ENCODE measurements at regions not wholly inside any gene's neighbourhood (a gene's known extent, or its start where the extent isn't known, plus 50 kb on each side); places are given as distances from the start of the nearest gene placed in this dataset.

DNA sequence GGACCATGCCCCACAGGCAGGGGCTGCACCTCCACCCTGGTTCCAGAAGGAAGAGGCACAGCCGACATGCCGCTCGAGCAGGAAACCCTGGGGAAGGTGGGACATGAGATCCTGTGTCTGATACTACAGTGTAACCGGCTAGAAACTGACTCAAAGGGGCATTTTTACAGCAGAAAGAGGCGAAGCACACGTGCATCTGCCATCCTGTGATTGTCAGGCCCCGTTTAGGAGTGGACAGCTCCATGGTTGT, 62.7 kb downstream of the SIK1 start:
- intact Hi-C loops (cut with micrococcal nuclease), result no loop called here

DNA sequence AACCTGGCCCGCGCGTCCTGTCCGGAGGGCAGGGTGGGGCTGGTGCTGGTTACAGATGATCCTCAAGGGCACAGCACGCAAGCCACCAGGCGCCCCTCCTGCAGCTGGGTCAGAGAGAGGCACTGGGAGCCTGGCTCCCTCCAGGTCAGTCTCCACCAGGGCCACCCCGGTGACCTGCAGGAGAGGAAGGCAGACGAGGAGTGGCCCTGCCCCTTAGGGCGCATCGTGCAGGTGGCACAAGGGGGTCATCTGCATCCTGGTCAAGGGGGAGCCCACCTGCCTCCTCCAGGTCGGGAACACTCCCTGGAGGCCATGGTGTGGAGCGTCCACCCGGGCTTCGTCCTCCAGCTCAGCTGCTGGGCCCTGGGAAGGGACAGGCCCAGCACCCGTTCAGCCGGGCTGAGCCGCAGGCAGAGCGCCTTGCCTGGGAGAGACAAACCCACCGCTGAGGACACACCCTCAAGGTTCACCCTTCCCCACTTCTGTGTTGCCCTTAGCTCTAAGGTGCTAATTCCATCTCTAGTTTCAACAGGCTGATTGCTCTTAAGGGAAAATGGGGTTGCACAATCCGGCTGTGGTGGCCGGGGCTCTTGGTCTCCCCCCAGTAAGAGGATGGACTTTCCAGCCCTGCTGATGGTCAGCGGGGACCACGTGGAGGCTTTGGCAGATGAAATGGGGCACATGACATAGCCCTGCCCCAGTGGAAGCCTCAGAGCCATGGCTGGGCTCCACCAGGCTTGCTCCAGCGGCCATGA, 63.2 kb downstream of the SIK1 start:
- intact Hi-C loops (cut with micrococcal nuclease), result no loop called here

DNA sequence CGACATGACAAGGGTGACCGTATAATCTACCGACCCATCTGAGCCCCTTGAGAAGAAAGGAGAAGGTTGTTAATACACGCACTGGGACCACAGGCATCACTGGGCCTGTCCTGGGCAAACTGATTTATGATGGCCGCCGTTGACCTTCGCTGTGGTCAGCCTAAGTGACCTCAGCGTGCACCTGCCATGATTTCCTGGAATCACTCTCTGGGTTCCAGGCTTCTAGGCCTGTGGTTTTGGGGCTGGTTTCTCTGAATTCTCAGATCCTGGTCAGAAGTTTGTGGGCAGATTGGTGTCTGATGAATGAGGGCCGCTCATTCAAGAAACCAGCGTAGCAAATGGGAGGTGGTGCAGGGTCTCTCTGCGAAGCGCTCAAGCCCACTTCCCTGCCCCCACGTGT, 64.0 kb downstream of the SIK1 start:
- intact Hi-C loops (cut with micrococcal nuclease), result loop anchor here (1.0 kb wide), 1 partner anchor 283 kb away; no protein-coding TSS in a partner anchor

DNA sequence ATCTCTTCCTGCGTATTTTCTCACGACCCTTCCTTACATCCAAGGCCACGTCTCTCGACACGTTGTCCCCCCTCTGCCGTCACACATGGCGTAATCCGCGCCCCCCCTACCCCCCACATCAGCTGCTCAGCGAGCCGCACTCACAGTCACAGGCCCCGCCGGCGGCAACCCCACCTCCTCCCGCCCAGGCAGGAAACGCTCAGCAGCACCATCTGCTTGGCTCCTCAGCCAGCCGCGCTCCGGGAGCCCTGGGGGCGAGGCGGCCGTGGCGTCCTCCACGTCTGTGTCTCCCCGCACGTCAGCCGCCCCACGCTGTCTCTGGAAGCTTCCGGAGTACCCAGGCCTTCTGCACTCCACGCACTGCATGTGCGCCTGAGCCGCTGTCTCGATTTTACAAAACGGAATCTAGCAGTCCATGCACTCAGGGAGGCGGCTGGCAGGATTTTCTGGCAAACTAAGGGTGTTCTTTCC, 64.6 kb downstream of the SIK1 start:
- intact Hi-C loops (cut with micrococcal nuclease), result loop anchor here (1.0 kb wide), 1 partner anchor 284 kb away; no protein-coding TSS in a partner anchor

DNA sequence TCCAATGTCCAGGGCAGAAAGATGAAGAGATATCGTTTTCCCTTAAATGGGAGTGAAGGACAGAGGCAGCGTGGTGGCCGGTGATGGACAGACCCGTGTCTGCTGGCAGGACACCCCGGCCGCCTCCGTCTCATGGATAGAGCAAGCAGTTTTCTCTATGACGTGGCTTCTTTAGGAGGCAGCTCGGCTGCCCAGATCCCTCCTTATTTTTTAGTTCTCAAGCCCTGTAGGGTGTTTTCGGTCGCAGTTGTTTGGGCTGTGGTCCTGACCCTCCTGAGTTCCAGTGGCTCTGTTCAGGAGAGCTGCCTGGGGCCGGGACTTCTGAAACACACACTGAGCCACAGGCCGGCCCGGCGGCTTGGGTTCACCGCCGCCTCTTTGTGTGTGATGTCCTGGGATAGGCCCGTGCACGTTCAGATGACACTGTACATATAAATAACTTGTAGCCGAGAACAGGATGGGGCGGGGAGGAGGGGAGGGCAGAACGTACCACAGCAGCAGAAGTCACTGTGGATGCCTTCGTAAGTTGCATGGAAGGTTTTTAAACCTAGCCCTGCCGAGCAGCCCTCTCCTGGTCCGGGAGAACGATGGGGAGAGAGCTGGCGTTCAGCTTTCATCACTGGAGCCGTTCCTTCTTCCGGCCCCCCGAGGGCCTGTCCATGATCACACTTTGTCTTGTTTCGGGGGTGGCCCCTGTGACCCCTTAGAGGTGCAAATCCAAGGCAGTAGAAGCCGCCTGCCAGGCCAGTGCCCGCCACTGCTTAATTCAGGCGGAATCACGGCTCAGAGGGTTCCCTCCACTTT, 65.2 kb downstream of the SIK1 start:
- intact Hi-C loops (cut with micrococcal nuclease), result loop anchor here (1.0 kb wide), 1 partner anchor 285 kb away; no protein-coding TSS in a partner anchor

DNA sequence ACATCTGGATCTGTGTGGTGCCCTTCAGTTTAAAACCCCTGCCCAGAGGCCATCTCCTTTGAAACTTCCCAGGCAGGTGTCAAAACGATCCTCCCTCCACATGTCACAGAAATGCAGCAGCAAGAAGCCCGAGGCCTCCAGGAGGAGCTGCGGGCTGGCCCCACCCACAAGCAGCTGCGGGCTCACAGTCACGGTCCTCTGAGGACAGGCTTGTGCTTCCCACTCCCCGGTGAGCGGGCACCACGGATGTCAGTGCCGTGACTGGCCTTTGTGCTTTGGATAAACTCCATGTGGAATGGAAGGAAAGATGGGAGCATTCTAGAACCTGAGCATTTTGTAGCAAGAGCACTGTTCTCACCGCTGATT, 65.8 kb downstream of the SIK1 start:
- intact Hi-C loops (cut with micrococcal nuclease), result no loop called here

DNA sequence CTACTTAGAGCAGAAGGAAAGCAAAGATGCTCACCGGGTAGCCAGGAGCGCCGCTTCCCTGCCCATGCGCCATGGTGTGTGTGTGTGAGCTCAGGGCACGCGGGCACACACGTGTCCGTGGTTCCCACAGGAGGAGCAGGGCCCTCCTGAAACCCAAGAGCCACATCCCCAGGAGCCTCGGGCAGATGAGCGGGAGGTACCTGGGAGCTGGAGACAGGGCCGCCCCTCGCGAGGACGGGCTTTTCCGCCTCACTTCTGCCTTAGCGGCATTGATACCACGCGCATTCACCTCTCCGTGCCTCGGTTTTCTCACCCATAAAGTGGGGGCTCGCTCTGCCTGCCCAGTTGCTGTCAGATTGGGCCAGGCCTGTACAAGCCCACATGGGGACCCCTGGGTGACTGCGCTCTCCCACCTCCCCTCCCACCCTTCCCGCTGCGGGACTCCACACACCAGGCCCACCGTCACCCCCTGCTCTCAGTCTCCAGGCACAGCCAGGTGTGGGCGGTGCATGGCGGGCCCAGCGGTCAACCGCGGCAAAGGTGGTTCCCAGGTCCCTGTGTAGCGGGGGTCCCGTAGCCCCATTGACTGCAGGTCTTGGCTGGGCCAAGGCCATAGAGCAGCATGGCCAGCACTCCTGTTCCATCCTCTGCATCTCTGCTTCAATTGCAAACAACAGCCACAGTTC, 66.3 kb downstream of the SIK1 start:
- intact Hi-C loops (cut with micrococcal nuclease), result no loop called here

DNA sequence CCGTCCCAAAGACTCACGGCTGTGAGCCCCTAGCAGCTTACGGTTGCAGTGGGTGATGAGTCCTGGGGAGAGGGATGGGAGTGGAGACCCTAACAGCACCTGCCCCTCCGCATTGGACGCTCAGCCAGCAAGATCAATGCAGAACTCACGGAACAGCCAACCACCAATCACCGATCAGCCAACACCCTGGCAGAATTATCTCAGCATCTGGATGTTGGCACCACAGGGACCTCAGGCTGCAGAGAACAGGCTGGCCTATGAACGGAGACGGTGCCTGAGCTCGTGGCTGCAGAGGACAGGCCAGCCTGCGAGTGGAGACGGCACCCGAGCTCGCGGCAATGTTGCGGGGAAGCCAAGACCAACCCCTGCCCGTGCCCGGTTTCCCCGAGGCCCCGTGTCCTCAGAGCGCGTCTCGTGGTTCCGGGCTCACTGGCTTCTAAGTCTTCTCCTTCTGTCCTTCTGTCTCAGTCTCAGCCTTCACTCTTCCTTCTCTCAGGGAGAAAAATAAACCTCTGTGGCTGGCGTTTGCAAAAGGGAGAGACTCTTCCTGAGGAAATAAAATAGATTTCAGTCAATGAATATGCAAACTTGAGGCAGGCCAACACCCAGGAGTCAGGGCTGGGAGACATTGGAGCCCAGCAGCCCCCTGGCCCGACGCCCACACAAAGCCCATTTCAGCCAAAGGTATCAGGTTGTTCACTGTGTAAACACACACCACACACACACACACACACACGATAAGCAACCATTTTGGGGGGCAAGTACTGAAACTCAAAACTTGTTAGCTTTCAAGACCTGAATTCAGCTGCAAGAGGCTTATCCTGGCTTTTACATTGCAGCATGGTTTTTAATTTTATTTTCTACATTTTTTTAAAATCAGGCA, 67.8 kb downstream of the SIK1 start:
- intact Hi-C loops (cut with micrococcal nuclease), result no loop called here

DNA sequence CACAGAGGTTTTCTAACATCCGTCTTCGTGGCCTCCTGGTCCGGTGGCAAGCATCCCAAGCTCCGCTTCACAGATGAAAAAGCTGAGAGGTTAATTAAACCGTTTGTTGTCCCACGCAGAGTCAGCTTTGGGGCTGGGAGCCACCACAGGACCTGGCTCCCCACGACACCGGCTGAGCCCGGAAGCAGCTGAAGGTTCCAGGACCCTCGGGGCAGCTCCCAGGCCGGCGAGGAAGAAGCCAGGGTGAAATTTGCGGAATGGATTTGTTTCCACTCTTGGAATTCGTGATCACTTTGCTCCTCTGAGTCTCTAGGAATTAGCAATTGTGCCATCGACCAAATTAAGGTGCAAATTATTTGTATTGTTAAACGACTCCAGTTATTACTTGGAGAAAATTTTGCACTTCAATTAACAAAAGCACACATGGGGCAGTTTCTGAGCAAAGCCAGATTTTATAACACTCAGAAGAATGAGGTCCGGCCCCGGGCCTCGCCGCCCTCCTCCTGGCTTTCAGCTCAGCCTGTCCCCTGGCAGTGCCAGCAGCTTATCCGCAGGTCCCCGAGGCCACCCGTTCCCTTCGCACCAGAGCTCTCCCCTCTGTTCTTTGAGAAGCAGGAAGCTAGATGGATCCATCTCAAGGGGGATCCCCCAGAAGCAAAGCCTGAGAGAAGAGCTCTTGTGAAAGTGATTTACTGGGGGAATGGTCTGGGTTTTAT, 69.1 kb downstream of the SIK1 start:
- intact Hi-C loops (cut with micrococcal nuclease), result no loop called here

DNA sequence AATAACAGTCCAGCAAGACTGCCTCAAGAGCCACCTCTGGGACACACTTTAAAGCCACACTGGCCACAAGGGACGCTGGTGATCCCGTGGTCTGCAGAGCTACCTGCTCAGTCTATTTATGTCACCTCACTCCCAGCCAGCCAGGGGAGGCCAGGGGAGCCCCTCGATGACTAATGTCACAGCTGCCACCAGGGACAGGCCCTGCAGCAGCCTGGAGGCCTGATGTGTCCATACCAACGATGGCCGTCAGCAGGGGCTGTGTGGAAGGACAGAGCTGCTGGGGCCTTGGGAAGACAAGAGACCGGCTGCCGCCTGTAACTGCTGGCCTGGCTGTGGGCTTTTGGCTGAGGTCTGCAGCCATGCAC, 71.0 kb downstream of the SIK1 start:
- intact Hi-C loops (cut with micrococcal nuclease), result no loop called here

DNA sequence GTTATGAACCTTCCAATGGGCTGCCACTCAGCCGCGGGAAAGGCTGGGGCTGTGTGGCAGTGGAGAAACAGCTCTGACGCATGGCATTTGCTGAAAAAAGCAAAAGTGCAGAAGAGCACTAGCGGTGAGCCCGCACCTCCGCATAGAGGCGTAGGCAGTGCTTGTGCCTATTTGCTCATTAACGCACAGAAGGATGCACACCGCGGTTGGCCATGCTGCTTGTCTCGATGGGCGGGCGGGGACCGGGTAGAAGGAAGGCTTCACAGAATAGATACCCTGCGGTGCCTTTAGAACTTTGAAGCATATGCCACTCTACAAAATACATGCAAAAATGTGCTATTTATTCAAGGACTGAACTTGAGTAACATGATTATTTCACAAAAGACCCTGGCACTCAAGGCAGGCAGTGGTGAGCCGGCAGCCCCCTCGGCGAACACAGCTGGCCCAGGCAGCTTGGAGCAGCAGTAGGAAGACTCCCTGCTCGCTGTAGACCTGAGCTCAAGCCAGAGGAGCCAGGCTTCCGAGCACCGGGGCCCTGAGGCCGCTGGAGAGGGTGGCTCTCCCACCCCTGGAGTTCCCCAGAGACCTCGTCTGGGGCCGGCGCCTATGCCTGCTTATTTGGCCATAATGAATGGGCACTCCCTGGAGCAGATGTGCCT, 71.5 kb downstream of the SIK1 start:
- intact Hi-C loops (cut with micrococcal nuclease), result no loop called here

DNA sequence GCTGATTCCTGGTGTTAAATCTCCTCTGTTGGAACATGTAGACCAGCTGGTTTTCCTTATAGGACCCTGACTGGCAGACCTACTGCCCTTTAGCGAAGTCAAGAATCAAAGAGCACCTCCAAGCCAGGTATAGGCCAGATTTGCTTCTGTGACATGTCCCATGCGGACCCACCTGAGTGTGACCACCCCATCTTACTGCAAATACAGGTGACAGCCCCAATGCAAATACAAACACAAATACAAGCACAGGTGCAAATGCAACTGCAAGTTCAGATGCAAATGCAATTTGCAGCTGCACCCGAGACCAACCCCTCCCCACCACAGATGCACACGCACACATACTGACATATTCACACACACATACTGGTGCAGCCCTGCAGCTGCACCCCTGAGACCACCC, 72.3 kb downstream of the SIK1 start:
- intact Hi-C loops (cut with micrococcal nuclease), result no loop called here

DNA sequence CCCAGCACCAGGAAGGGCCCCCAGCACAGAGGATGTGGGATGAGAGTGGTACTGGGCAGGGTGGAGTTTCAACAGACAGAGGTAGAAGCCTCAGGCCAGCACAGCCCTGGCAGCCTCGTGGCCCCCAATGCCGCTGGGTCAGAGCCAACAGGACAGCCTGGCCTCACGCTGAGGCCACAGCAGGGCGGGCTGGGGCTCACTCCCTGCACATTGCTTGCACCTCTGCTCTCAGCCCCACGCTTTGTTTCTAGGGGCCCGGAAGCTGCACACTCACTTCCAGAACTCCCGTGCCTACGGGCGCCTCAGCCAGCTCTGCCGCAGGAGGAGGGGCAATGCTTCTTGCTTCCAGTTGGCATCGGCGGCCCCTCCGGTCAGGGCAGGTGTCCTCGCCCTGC, 72.9 kb downstream of the SIK1 start:
- intact Hi-C loops (cut with micrococcal nuclease), result no loop called here

DNA sequence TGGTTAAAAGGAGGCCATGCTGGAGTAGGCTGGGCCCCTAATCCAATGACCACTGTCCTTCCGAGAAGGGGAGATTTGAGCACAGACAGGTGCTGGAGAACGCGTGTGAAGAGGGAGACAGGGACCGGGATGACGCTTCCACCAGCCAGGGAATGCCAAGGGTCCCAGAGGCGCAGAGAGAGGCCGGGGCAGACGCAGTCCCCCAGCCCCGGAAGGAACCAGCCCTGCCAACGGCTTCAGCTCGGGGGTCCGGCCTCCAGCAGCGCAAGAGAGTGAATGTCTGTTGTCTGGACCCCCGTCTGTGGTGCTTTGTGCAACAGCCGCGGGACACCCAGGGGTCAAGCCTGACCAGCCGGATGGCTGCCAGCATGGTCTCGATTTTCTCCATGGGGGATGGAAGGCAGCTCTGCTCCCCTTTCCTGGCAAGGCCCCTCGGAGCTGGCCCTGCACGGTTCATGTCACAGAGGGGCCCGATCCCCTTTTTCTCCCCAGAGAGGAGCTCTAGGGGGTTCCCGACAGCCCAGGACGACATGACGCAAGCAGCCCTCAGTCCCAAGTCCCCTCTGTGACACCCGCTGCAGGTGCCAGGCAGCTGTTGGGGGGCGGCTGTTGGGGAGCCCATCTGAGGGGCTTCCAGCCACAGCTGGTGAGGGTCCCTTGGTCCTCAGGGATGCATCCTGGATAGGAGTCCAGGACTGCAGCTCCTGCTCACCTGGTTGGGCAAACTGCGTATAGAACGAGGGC, 73.5 kb downstream of the SIK1 start:
- intact Hi-C loops (cut with micrococcal nuclease), result no loop called here

DNA sequence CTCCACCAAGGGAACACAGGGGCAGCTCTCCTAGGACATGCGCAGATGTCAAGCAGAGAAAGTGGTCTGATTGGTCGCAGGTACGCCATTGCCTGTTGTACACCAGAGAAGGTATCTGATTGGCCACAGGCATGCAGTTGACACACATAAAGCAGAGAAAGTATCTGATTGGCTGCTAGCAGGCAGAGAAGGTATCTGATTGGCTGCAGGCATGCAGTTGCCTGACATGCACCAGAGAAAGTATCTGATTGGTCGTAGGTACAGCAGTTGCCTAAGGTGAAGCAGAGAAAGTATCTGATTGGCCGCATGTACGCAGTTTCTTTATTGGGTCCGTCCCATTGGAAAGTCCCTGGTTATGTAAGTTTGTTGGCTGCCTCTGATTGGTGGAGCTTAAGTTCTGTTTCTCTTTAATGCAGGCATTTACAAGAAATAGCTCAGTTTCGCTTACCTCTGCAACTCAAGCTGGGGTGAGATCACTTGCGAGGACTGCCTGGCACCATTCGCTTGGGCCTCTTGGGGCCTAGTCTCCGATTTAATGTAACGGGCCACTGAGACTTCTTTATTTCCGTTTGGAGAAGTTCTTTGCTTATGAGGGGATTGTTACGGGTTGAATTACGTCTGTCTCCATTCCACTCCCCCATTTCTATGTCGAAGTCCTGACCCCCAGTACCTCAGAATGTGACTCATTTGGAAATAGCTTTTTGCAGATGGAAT, 74.2 kb downstream of the SIK1 start:
- intact Hi-C loops (cut with micrococcal nuclease), result no loop called here

DNA sequence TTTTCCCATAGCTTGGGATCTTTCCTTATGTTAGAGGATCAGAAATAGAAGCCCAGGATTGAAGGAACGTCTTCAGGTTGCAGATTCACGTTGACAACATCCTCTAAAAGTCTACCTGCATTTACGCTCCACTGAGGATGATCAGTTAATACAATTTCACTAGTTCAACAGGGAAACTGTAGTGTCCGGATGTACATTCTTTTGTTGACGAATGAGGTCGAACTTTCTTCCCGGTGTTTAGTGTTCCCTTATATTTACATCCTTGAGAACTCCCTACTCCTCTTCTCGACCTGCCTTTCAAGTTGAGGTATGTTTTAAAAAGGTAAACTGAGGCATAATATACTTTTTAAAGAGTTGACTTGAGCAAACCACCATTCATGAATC, 74.8 kb downstream of the SIK1 start:
- intact Hi-C loops (cut with micrococcal nuclease), result no loop called here

DNA sequence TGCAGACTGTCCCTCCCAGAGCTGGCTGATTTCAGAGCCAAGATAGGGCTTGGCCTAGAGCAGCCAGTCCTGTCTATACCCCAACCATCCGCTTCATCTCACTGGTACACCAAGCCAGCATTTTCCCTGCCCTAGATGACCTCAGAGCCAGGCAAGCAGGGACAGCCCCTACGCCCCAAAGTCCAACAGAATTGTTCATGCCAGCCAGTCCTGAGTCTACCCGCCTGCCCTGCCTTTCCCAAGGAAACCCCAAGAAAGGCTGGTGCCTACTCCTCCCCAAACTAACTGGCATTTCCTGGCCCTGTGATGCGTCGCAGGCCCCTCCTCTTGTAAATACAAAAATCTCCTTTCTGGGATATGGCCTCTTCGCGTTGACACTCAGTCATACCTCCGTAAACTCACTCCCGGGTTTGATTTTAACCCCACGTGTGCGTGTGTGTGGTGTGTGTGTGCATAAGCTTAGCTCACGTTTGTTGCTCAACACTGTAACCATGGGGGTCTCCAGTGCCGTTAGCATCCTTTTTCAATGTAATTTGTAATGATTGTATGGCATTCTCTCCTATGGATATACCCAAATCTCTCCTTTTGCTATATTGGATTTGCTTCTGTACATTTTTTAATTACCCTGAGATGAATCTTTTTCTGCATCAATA, 75.3 kb downstream of the SIK1 start:
- intact Hi-C loops (cut with micrococcal nuclease), result no loop called here

DNA sequence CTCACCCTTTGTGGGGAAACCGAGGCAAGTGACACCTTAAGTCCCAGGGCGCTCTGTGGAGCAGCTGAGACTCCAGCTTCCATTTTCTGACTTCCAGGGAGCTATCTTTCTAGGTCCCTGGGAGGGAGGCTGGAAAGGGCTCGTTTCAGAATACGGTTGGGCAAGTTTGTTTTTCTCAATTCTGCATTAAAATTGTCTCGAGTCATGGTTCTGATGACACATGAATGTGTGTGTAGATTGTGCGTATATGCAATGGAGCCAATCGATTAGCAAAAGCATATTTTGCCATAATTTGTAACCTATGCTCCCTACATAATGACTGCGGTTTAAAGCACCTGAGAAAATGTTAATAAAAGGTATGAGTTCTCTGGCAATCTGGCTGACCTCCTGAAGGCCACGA, 77.3 kb downstream of the SIK1 start:
- intact Hi-C loops (cut with micrococcal nuclease), result no loop called here
